Endothelial cell of umbilical vein (primary cell): ENCODE measurements at regions not wholly inside any gene's neighbourhood (a gene's known extent, or its start where the extent isn't known, plus 50 kb on each side); places are given as distances from the start of the nearest gene placed in this dataset.

Experiments
- BruUV-seq: library from RNA; stranded (reverse); fragments of 400-500 nt; replicated peaks from 2 replicates; lab custom pipeline; 2021; lab: Mats Ljungman, UMichigan
- CTCF ChIA-PET: fragments of 300-600, 350-600 bp; sonication (Branson Sonifier 250); formaldehyde crosslinking; loops from one replicate; lab custom pipeline; 2021; ENCODE audit warnings: antibody characterized with exemption, inconsistent platforms; lab: Charles Lee
- POLR2A ChIA-PET: fragments of 300-600, 350-600 bp; sonication (Branson Sonifier 250); formaldehyde crosslinking; loops from one replicate; lab custom pipeline; 2021; ENCODE audit warnings: antibody characterized with exemption, inconsistent platforms; lab: Charles Lee
- DNase-seq: peaks from one replicate; pipeline ENCODE4 v3.0.0-alpha.2; 2011; ENCODE audit warnings: low read depth, low spot score
- FAIRE-seq: peaks from 2 replicates; lab custom pipeline; 2011; peaks lifted over from hg19 to GRCh38; lab: Jason Lieb, UNC
- H2AFZ ChIP-seq: 2 replicates; pipeline ENCODE4 v1.6.0; 2012; ENCODE audit warnings: low read depth, low read length, control low read depth, inconsistent platforms
- H3K27ac ChIP-seq: 2 replicates; pipeline ENCODE4 v1.5.1; 2011; ENCODE audit warnings: low read depth, mild to moderate bottlenecking, control low read depth, low read length, moderate library complexity; ENCODE audit not compliant: insufficient read depth
- H3K27me3 ChIP-seq, 2 experiments: 2 replicates each; pipeline versions ENCODE4 v1.6.0 to v1.6.1; 2011; ENCODE audit warnings: low read length in 2 of 2, mixed read lengths in 1 of 2; ENCODE audit not compliant: control insufficient read depth in 2 of 2, insufficient read depth in 2 of 2
- H3K36me3 ChIP-seq, 2 experiments: 2 replicates in 1 of 2; 3 replicates in 1 of 2; pipeline ENCODE4 v1.5.1; 2011; ENCODE audit warnings: low read length in 2 of 2, mild to moderate bottlenecking in 1 of 2, moderate library complexity in 1 of 2; ENCODE audit not compliant: control insufficient read depth in 2 of 2, insufficient read depth in 2 of 2; ENCODE audit errors: extremely low read depth in 1 of 2
- H3K4me1 ChIP-seq: 3 replicates; pipeline ENCODE4 v1.5.1; 2011; ENCODE audit warnings: mild to moderate bottlenecking, low read length; ENCODE audit not compliant: control insufficient read depth, insufficient read depth; ENCODE audit errors: extremely low read depth
- H3K4me2 ChIP-seq: 2 replicates; pipeline ENCODE4 v1.6.1; 2011; ENCODE audit warnings: low read length, control low read depth, mixed read lengths; ENCODE audit not compliant: insufficient read depth
- H3K4me3 ChIP-seq, 3 experiments: fragments of 200-600 bp in 1 of 3; sonication (generic), shearing (Covaris generic) in 1 of 3; replicated peaks in 1 of 3; 2 replicates each; pipeline ENCODE4 v1.5.1; 2011 to 2016; ENCODE audit warnings: control low read depth in 3 of 3, low read length in 3 of 3, mild to moderate bottlenecking in 2 of 3, inconsistent platforms in 1 of 3, low read depth in 1 of 3, moderate library complexity in 1 of 3; ENCODE audit not compliant: insufficient read depth in 1 of 3
- H3K79me2 ChIP-seq: 2 replicates; pipeline ENCODE4 v1.6.0; 2012; ENCODE audit warnings: low read length, inconsistent platforms; ENCODE audit not compliant: control insufficient read depth, insufficient read depth
- H3K9ac ChIP-seq: replicated peaks from 2 replicates; pipeline ENCODE3; 2011; ENCODE audit warnings: low read length, control low read depth; ENCODE audit not compliant: insufficient read depth; ENCODE audit errors: extremely low read depth
- H3K9me1 ChIP-seq: replicated peaks from 3 replicates; pipeline ENCODE4 v1.6.0; 2011; ENCODE audit warnings: mild to moderate bottlenecking, low read length; ENCODE audit not compliant: control insufficient read depth, insufficient read depth; ENCODE audit errors: extremely low read depth
- H3K9me3 ChIP-seq: replicated peaks from 2 replicates; pipeline ENCODE4 v1.5.1; 2012; ENCODE audit warnings: low read length, inconsistent platforms; ENCODE audit not compliant: control insufficient read depth, insufficient read depth
- H4K20me1 ChIP-seq: replicated peaks from 2 replicates; pipeline ENCODE3; 2011; ENCODE audit warnings: mild to moderate bottlenecking, low read length; ENCODE audit not compliant: control insufficient read depth, insufficient read depth; ENCODE audit errors: extremely low read depth
- CTCF ChIP-seq, 2 donors: IDR thresholded peaks; 1 replicate in 1 of 2; 2 replicates in 1 of 2; pipeline ENCODE4 v1.5.1; 2011; ENCODE audit warnings: low read length in 2 of 2, mild to moderate bottlenecking in 2 of 2, moderate library complexity in 2 of 2, control low read depth in 1 of 2, inconsistent platforms in 1 of 2, low read depth in 1 of 2; ENCODE audit not compliant: insufficient read depth in 1 of 2; ENCODE audit errors: extremely low read depth in 1 of 2
- EZH2 ChIP-seq: IDR thresholded peaks from 2 replicates; pipeline ENCODE4 v1.6.1; 2012; ENCODE audit warnings: borderline replicate concordance, low read depth, mild to moderate bottlenecking, moderate library complexity, low read length, inconsistent platforms; ENCODE audit not compliant: severe bottlenecking
- FOS ChIP-seq: IDR thresholded peaks from 2 replicates; pipeline ENCODE4 v1.6.1; 2011; ENCODE audit warnings: mild to moderate bottlenecking, low read length, moderate library complexity, borderline replicate concordance; ENCODE audit not compliant: insufficient read depth
- GATA2 ChIP-seq: IDR thresholded peaks from 2 replicates; pipeline ENCODE4 v1.7.0; 2011; ENCODE audit warnings: low read depth, mild to moderate bottlenecking, moderate library complexity, mixed read lengths, low read length; ENCODE audit not compliant: insufficient read length, insufficient read depth
- JUN ChIP-seq: IDR thresholded peaks from 2 replicates; pipeline ENCODE4 v1.6.1; 2011; ENCODE audit warnings: borderline replicate concordance, low read depth; ENCODE audit not compliant: insufficient read length, insufficient read depth
- MYC ChIP-seq: IDR thresholded peaks from one replicate; pipeline ENCODE4 v1.6.1; 2011; ENCODE audit warnings: mild to moderate bottlenecking, low read depth, low read length
- POLR2A ChIP-seq: IDR thresholded peaks from 2 replicates; pipeline ENCODE4 v1.6.1; 2012; ENCODE audit warnings: low read depth, mild to moderate bottlenecking, control low read depth, low read length
- POLR2AphosphoS5 ChIP-seq: IDR thresholded peaks from 2 replicates; pipeline ENCODE4 v1.6.1; 2012; ENCODE audit warnings: low read depth, mild to moderate bottlenecking, control low read depth, low read length, moderate library complexity; ENCODE audit not compliant: insufficient read depth
- dilution Hi-C: fragments of 300-500 bp; cut with MboI; formaldehyde crosslinking; loops from one replicate; pipeline ENCODE4 v1.15.0; 2019; ENCODE audit warnings: low sequenced_read_pairs; ENCODE audit not compliant: extremely low pct_ligation_motif_present
- intact Hi-C: fragments of 100-400 bp; cut with micrococcal nuclease; formaldehyde crosslinking; loops from one replicate; pipeline ENCODE4 v1.10.0; 2022
- TF ChIP-seq, protein P1 (sequence below): IDR thresholded peaks from 2 replicates; pipeline ENCODE4 v1.6.1; 2011; ENCODE audit not compliant: insufficient read depth, insufficient read length

DNA sequence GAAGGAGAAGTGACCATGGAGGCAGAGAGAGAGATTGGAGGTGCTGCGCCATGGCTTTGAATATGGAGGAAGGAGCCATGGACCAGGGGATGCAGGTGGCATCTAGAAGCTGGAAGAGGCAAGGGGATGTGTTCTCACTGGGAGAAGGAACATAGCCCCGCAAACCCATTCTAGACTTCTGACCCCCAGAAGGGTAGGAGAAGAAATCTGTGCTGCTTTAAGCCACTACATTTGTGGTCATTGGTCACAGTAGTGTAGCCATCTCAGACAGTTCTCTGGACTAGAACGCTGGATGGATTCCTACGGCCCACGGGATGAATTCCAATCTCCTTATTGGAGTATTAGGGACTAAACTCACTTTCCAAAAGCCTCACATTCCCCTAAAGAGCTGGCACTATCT lies 67.8 kb downstream of the PTGR3 start:
- FAIRE-seq (no peak), DNase-seq (no peak)
- intact Hi-C loops (no loop called here), dilution Hi-C loops (no loop called here)
- H3K9me3 ChIP-seq: no peaks in the 10 kb centered on the region
- H4K20me1 ChIP-seq: no peaks in the 10 kb centered on the region
- BruUV-seq: no TSS peak
- H2AFZ ChIP-seq: no peak overlapping the region
- no peak overlapping the region for H3K27ac ChIP-seq
- TF ChIP-seq, protein P1, sequence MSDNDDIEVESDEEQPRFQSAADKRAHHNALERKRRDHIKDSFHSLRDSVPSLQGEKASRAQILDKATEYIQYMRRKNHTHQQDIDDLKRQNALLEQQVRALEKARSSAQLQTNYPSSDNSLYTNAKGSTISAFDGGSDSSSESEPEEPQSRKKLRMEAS: no peak
- no peak for TF ChIP-seq POLR2A
- no peak for TF ChIP-seq CTCF (IDR thresholded peaks at IDR 0.05; ENCODE audit: extremely low read depth in 1 of 2, insufficient read depth in 1 of 2, low read depth in 1 of 2, low read length in 2 of 2)
- no peak for TF ChIP-seq EZH2
- no peak for TF ChIP-seq GATA2
- no peak for TF ChIP-seq POLR2AphosphoS5
- TF ChIP-seq MYC: no peak
- TF ChIP-seq JUN: no peak
- TF ChIP-seq FOS: no peak
- no peaks in the 10 kb centered on the region for H3K79me2 ChIP-seq
- H3K27me3 ChIP-seq: no peaks in the 10 kb centered on the region
- no peaks in the 10 kb centered on the region for H3K9me1 ChIP-seq
- H3K4me3 ChIP-seq: no peak overlapping the region
- POLR2A ChIA-PET: no interaction called here
- H3K4me1 ChIP-seq: no peaks in the 10 kb centered on the region
- no peaks in the 10 kb centered on the region for H3K36me3 ChIP-seq
- CTCF ChIA-PET: no interaction called here
- no peak overlapping the region for H3K9ac ChIP-seq
- H3K4me2 ChIP-seq: no peak overlapping the region
